GM18861 (cell line): ENCODE measurements at regions not wholly inside any gene's neighbourhood (a gene's known extent, or its start where the extent isn't known, plus 50 kb on each side); places are given as distances from the start of the nearest gene placed in this dataset.
A peak's percentile ranks its signal among the peaks of the same experiment; 100 is the strongest.
"Not testable (repeated sequence)": the region's sequence is repeated elsewhere in the genome, so short reads cannot be mapped to it uniquely, and the experiment has no call there.

Experiments used
- ATAC-seq: cut with Tn5 transposase; IDR thresholded peaks from one replicate; pipeline ENCODE4 v1.9.1; 2021; ENCODE audit not compliant: unreplicated experiment

GRCh38 chr12:92404259-92404894 lies 258.7 kb upstream of the BTG1 start:
- peak; percentile 1 for ATAC-seq

GRCh38 chr12:92403210-92404175 lies 257.8 kb upstream of the BTG1 start:
- ATAC-seq, result peak; percentile 94

GRCh38 chr12:92402415-92402814 lies 256.8 kb upstream of the BTG1 start:
- ATAC-seq, result no peak

- no peak for ATAC-seq
Measured at GRCh38 chr12:92400006-92400405, 254.4 kb upstream of the BTG1 start.

- ATAC-seq, result no peak
Measured at GRCh38 chr12:92398565-92399309, 253.1 kb upstream of the BTG1 start.

- no peak for ATAC-seq
Measured at GRCh38 chr12:92396647-92397252, 251.1 kb upstream of the BTG1 start.

GRCh38 chr12:92395322-92395721 lies 249.7 kb upstream of the BTG1 start:
- ATAC-seq, result no peak

- ATAC-seq, result no peak
Measured at GRCh38 chr12:92394895-92395294, 249.2 kb upstream of the BTG1 start.

GRCh38 chr12:92393504-92393903 lies 247.9 kb upstream of the BTG1 start:
- ATAC-seq, result no peak

- ATAC-seq, result not testable (repeated sequence)
Measured at GRCh38 chr12:92391726-92392125, 246.1 kb upstream of the BTG1 start.

- ATAC-seq, result no peak
Measured at GRCh38 chr12:92389466-92389865, 243.8 kb upstream of the BTG1 start.

GRCh38 chr12:92385296-92385695 lies 239.7 kb upstream of the BTG1 start:
- no peak for ATAC-seq

GRCh38 chr12:92384571-92384970 lies 238.9 kb upstream of the BTG1 start:
- ATAC-seq, result no peak

GRCh38 chr12:92382383-92382878 lies 236.8 kb upstream of the BTG1 start:
- ATAC-seq, result no peak

- ATAC-seq, result no peak
Measured at GRCh38 chr12:92381856-92382255, 236.2 kb upstream of the BTG1 start.

GRCh38 chr12:92378682-92379479 lies 233.2 kb upstream of the BTG1 start:
- no peak for ATAC-seq

- ATAC-seq, result not testable (repeated sequence)
Measured at GRCh38 chr12:92375504-92375903, 229.9 kb upstream of the BTG1 start.

GRCh38 chr12:92370828-92371227 lies 225.2 kb upstream of the BTG1 start:
- ATAC-seq, result no peak

- no peak for ATAC-seq
Measured at GRCh38 chr12:92369636-92370035, 224.0 kb upstream of the BTG1 start.

- ATAC-seq, result no peak
Measured at GRCh38 chr12:92369056-92369455, 223.4 kb upstream of the BTG1 start.
